ENCODE measurements at regions not wholly inside any gene's neighbourhood (a gene's known extent, or its start where the extent isn't known, plus 50 kb on each side); places are given as distances from the start of the nearest gene placed in this dataset.

GRCh38 chr5:2191972-2192371 lies 309.2 kb upstream of the IRX4 start:
- in situ Hi-C loops (cut with MboI; ENCODE audit: low pct_unique_long_range_greater_than_20kb, low sequenced_read_pairs, unreplicated experiment), result no loop called here
- DNase-seq (ENCODE audit: low spot score), result no peak
- TF ChIP-seq CTCF (IDR thresholded peaks at IDR 0.05; ENCODE audit: extremely low read depth, insufficient read depth, missing control alignments), result no peak

- in situ Hi-C loops (cut with MboI; ENCODE audit: low pct_unique_long_range_greater_than_20kb, low sequenced_read_pairs, unreplicated experiment), result no loop called here
- no peak for DNase-seq (ENCODE audit: low spot score)
- no peak for TF ChIP-seq CTCF (IDR thresholded peaks at IDR 0.05; ENCODE audit: extremely low read depth, insufficient read depth, missing control alignments)
These were observed 307.8 kb upstream of the IRX4 start for GRCh38 chr5:2190549-2190948.

GRCh38 chr5:2188661-2189060 lies 305.9 kb upstream of the IRX4 start:
- in situ Hi-C loops (cut with MboI; ENCODE audit: low pct_unique_long_range_greater_than_20kb, low sequenced_read_pairs, unreplicated experiment), result no loop called here
- TF ChIP-seq CTCF (IDR thresholded peaks at IDR 0.05; ENCODE audit: extremely low read depth, insufficient read depth, missing control alignments), result no peak
- no peak for DNase-seq (ENCODE audit: low spot score)

GRCh38 chr5:2188137-2188536 lies 305.4 kb upstream of the IRX4 start:
- in situ Hi-C loops (cut with MboI; ENCODE audit: low pct_unique_long_range_greater_than_20kb, low sequenced_read_pairs, unreplicated experiment), result no loop called here
- DNase-seq (ENCODE audit: low spot score), result no peak
- no peak for TF ChIP-seq CTCF (IDR thresholded peaks at IDR 0.05; ENCODE audit: extremely low read depth, insufficient read depth, missing control alignments)

- TF ChIP-seq CTCF (IDR thresholded peaks at IDR 0.05; ENCODE audit: extremely low read depth, insufficient read depth, missing control alignments), result no peak
- in situ Hi-C loops (cut with MboI; ENCODE audit: low pct_unique_long_range_greater_than_20kb, low sequenced_read_pairs, unreplicated experiment), result no loop called here
- DNase-seq (ENCODE audit: low spot score), result no peak
These were observed 305.0 kb upstream of the IRX4 start for GRCh38 chr5:2187687-2188086.

- TF ChIP-seq CTCF (IDR thresholded peaks at IDR 0.05; ENCODE audit: extremely low read depth, insufficient read depth, missing control alignments), result no peak
These were observed 304.4 kb upstream of the IRX4 start for GRCh38 chr5:2187156-2187555.

GRCh38 chr5:2186472-2187015 lies 303.8 kb upstream of the IRX4 start:
- in situ Hi-C loops (cut with MboI; ENCODE audit: low pct_unique_long_range_greater_than_20kb, low sequenced_read_pairs, unreplicated experiment), result no loop called here
- TF ChIP-seq CTCF (IDR thresholded peaks at IDR 0.05; ENCODE audit: extremely low read depth, insufficient read depth, missing control alignments), result no peak
- no peak for DNase-seq (ENCODE audit: low spot score)

More at GRCh38 chr5:2187156-2187555, 304.4 kb upstream of the IRX4 start:
- in situ Hi-C loops (cut with MboI; ENCODE audit: low pct_unique_long_range_greater_than_20kb, low sequenced_read_pairs, unreplicated experiment), result no loop called here
- no peak for DNase-seq (ENCODE audit: low spot score)

Measured in GM13977 (cell line).